ENCODE measurements at regions not wholly inside any gene's neighbourhood (a gene's known extent, or its start where the extent isn't known, plus 50 kb on each side); places are given as distances from the start of the nearest gene placed in this dataset.
"Not testable (repeated sequence)": the region's sequence is repeated elsewhere in the genome, so short reads cannot be mapped to it uniquely, and the experiment has no call there.

DNA sequence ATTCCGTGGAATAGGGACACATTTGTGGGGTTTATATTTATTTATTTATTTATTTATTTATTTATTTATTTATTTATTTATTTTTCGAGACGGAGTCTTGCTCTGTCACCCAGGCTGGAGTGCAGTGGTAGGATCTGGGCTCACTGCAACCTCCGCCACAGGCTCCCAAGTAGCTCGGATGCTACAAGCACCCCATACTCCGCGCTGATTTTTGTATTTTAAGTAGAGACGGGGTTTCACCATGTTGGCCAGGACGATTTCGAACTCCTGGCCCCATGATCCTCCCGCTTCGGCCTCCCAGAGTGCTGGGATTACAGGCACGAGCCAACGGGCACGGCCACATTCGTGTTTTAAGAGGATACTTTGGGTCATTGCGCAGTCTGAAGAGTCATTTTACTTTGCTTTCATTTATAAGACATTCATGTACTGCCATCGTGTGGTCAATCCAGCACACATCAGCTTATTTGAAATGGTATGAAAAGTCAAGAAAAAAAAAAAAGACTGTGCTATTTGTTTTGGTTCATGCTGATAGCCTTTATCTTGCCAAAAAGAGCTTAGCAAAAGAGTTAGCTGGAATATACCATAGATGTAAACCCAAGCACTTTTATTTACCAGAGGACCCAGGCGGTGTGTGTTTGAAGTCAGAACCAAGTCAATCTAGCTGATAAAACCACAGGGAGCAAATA is 1075.0 kb downstream of the EPHA3 start:
- TF ChIP-seq ZNF316 (IDR thresholded peaks at IDR 0.05); ELF1 (tag; IDR thresholded peaks at IDR 0.05): not testable (repeated sequence)
- TF ChIP-seq, protein P1, sequence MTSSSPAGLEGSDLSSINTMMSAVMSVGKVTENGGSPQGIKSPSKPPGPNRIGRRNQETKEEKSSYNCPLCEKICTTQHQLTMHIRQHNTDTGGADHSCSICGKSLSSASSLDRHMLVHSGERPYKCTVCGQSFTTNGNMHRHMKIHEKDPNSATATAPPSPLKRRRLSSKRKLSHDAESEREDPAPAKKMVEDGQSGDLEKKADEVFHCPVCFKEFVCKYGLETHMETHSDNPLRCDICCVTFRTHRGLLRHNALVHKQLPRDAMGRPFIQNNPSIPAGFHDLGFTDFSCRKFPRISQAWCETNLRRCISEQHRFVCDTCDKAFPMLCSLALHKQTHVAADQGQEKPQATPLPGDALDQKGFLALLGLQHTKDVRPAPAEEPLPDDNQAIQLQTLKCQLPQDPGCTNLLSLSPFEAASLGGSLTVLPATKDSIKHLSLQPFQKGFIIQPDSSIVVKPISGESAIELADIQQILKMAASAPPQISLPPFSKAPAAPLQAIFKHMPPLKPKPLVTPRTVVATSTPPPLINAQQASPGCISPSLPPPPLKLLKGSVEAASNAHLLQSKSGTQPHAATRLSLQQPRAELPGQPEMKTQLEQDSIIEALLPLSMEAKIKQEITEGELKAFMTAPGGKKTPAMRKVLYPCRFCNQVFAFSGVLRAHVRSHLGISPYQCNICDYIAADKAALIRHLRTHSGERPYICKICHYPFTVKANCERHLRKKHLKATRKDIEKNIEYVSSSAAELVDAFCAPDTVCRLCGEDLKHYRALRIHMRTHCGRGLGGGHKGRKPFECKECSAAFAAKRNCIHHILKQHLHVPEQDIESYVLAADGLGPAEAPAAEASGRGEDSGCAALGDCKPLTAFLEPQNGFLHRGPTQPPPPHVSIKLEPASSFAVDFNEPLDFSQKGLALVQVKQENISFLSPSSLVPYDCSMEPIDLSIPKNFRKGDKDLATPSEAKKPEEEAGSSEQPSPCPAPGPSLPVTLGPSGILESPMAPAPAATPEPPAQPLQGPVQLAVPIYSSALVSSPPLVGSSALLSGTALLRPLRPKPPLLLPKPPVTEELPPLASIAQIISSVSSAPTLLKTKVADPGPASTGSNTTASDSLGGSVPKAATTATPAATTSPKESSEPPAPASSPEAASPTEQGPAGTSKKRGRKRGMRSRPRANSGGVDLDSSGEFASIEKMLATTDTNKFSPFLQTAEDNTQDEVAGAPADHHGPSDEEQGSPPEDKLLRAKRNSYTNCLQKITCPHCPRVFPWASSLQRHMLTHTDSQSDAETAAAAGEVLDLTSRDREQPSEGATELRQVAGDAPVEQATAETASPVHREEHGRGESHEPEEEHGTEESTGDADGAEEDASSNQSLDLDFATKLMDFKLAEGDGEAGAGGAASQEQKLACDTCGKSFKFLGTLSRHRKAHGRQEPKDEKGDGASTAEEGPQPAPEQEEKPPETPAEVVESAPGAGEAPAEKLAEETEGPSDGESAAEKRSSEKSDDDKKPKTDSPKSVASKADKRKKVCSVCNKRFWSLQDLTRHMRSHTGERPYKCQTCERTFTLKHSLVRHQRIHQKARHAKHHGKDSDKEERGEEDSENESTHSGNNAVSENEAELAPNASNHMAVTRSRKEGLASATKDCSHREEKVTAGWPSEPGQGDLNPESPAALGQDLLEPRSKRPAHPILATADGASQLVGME (CRISPR knock-in tag; IDR thresholded peaks at IDR 0.05) = not testable (repeated sequence)
